Heart right ventricle (tissue), 16 donors: ENCODE measurements at regions not wholly inside any gene's neighbourhood (a gene's known extent, or its start where the extent isn't known, plus 50 kb on each side); places are given as distances from the start of the nearest gene placed in this dataset.

Experiments used
- ATAC-seq, 8 donors: fragments of 200-7000 bp; cut with Tn5 transposase; one replicate each; pipeline ENCODE4 v1.9.1; 2020; ENCODE audit warnings: mild to moderate bottlenecking in 8 of 8, moderate library complexity in 8 of 8, moderate number of reproducible peaks in 1 of 8
- DNase-seq, 2 donors: peaks; one replicate each; pipeline ENCODE4 v3.0.0-alpha.2; 2020
- H3K27ac ChIP-seq, 10 donors: fragments of 200-600 bp; sonication (generic) in 2 of 10; one replicate each; pipeline versions ENCODE4 v1.5.0 to v1.8.0; 2020 to 2022; ENCODE audit warnings: mild to moderate bottlenecking in 3 of 10
- H3K27me3 ChIP-seq, 7 donors: fragments of 200-600 bp; one replicate each; pipeline ENCODE4 v1.8.0; 2021 to 2022; ENCODE audit warnings: mild to moderate bottlenecking in 2 of 7
- H3K36me3 ChIP-seq, 9 donors: fragments of 200-600 bp; sonication (generic) in 1 of 9; one replicate each; pipeline versions ENCODE4 v1.5.0 to v1.8.0; 2020 to 2022; ENCODE audit warnings: mild to moderate bottlenecking in 2 of 9
- H3K4me1 ChIP-seq, 9 donors: fragments of 200-600 bp; sonication (generic) in 1 of 9; one replicate each; pipeline versions ENCODE4 v1.5.0 to v1.8.0; 2020 to 2022; ENCODE audit warnings: mild to moderate bottlenecking in 4 of 9
- H3K4me3 ChIP-seq, 10 donors: fragments of 200-600 bp; sonication (generic) in 2 of 10; one replicate each; pipeline versions ENCODE4 v1.5.0 to v1.8.0; 2020 to 2022; ENCODE audit warnings: mild to moderate bottlenecking in 7 of 10, moderate library complexity in 2 of 10
- H3K9me3 ChIP-seq, 11 donors: fragments of 200-600 bp in 10 of 11; sonication (generic) in 2 of 11; one replicate each; pipeline versions ENCODE4 v1.5.0 to v1.8.0; 2013 to 2022; ENCODE audit warnings: mild to moderate bottlenecking in 2 of 11, control low read depth in 1 of 11, moderate library complexity in 1 of 11
- CTCF ChIP-seq, 9 donors: fragments of 200-600 bp; sonication (generic) in 2 of 9; IDR thresholded peaks; one replicate each; pipeline versions ENCODE4 v1.5.0 to v1.8.0; 2021 to 2022; ENCODE audit warnings: antibody characterized with exemption in 9 of 9, mild to moderate bottlenecking in 5 of 9, moderate library complexity in 1 of 9
- WGBS, 2 donors: extraction: QIAGEN DNeasy Blood & Tissue Kit; methylation state at CpG; one replicate each; pipeline ENCODE4 v1.1.7; 2013; ENCODE audit warnings: inconsistent platforms in 1 of 2; 5-methylcytosine and 5-hydroxymethylcytosine counted together
- intact Hi-C, 10 donors: fragments of 100-400 bp; cut with DNase I; formaldehyde crosslinking; loops; one replicate each; pipeline versions ENCODE4 v1.11.1 to v1.14.2; 2022
- donor health status: Arrhythmogenic right ventricular cardiomyopathy.
- donor health status: ischemic (EF 13 %, LVEDD 7.1; RV severe dilation, severe dysfunction).
- donor health status: healthy with polysubstance abuse.
- donor health status: DM: no; HTN: yes; CAD: no.
- donor health status: DM: no; HTN: no; CAD: no.
- donor health status: ischemic (EF 25% LVEDD 6.9; RV normal size, moderate dysfunction).
- donor health status: ischemic (EF 25% LVEDD 5.7; RV mildly dilated, moderate dysfunction).
- donor health status: healthy.
- donor health status: DM: yes; HTN: yes; CAD: no.
- donor health status: Ischemic cardiomyopathy.
- donor health status: ischemic (EF 35%, LVEDD 5.7; RV mildly dilated, moderate dysfunction).
- donor health status: nonischemic (EF 11% LVEDD 7.7; RV severe dilation, severe dysfunction).
- donor health status: DM: yes; HTN: yes; CAD: no.
- donor health status: PGD.
- donor health status: ischemic (EF 29% LVEDD 5.4; RV normal size, mild dysfunction).
- donor health status: nonischemic (EF 23%, LVEDD 6.1; RV moderate dilation, normal function).

- Histone ChIP-seq H3K27ac (no peak overlapping the region), H3K9me3 (no peaks in the 10 kb centered on the region), H3K4me1 (peaks cover 0 to 5% (median 0%) of the 10 kb centered on the region in 9 donors), H3K27me3 (no peaks in the 10 kb centered on the region), H3K36me3 (no peaks in the 10 kb centered on the region), H3K4me3 (no peak overlapping the region)
- WGBS, 2 donors = 80 to 83% methylated on average over 3 of the region's 3 CpGs
- DNase-seq (no peak), ATAC-seq (no peak)
- no peak for TF ChIP-seq CTCF (IDR thresholded peaks at IDR 0.05)
- intact Hi-C loops = no loop called here
Observed at GRCh38 chr12:77384941-77385340, 319.6 kb upstream of the E2F7 start.

- peak in 1 of 8 donors; percentile 27 for ATAC-seq
- TF ChIP-seq CTCF (IDR thresholded peaks at IDR 0.05) = no peak
Observed at GRCh38 chr12:77382096-77382742, 316.9 kb upstream of the E2F7 start.

GRCh38 chr12:77377622-77378021, 312.3 kb upstream of the E2F7 start:
- Histone ChIP-seq H3K4me3 (no peak overlapping the region), H3K4me1 (peaks cover 0 to 9% (median 0%) of the 10 kb centered on the region in 9 donors), H3K9me3 (no peaks in the 10 kb centered on the region), H3K27ac (no peak overlapping the region), H3K27me3 (no peaks in the 10 kb centered on the region), H3K36me3 (no peaks in the 10 kb centered on the region)
- WGBS, 2 donors = 91 to 99% methylated on average over 6 of the region's 6 CpGs
- ATAC-seq = no peak
- DNase-seq = no peak
- no peak for TF ChIP-seq CTCF (IDR thresholded peaks at IDR 0.05)
- intact Hi-C loops = no loop called here

More at GRCh38 chr12:77382096-77382742, 316.9 kb upstream of the E2F7 start:
- Histone ChIP-seq H3K27me3 (no peaks in the 10 kb centered on the region), H3K4me3 (no peak overlapping the region), H3K9me3 (no peaks in the 10 kb centered on the region), H3K27ac (no peak overlapping the region), H3K36me3 (no peaks in the 10 kb centered on the region), H3K4me1 (peaks cover 0 to 5% (median 0%) of the 10 kb centered on the region in 9 donors)
- intact Hi-C loops = no loop called here
- DNase-seq = no peak
- 92 to 96% methylated on average over 5 of the region's 5 CpGs for WGBS, 2 donors

GRCh38 chr12:77377116-77377515, 311.7 kb upstream of the E2F7 start:
- 50 to 51% methylated on average over 1 of the region's 1 CpG for WGBS, 2 donors
- intact Hi-C loops = no loop called here
- Histone ChIP-seq H3K9me3 (no peaks in the 10 kb centered on the region), H3K27me3 (no peaks in the 10 kb centered on the region), H3K4me3 (no peak overlapping the region), H3K27ac (no peak overlapping the region), H3K4me1 (peaks cover 0 to 9% (median 0%) of the 10 kb centered on the region in 9 donors), H3K36me3 (no peaks in the 10 kb centered on the region)
- DNase-seq (no peak), ATAC-seq (no peak)
- TF ChIP-seq CTCF (IDR thresholded peaks at IDR 0.05) = no peak
